RPMI8226 (cell line): ENCODE measurements at regions not wholly inside any gene's neighbourhood (a gene's known extent, or its start where the extent isn't known, plus 50 kb on each side); places are given as distances from the start of the nearest gene placed in this dataset.
A peak's percentile ranks its signal among the peaks of the same experiment; 100 is the strongest.

Experiments used
- DNase-seq: peaks from one replicate; pipeline ENCODE4 v3.0.0-alpha.2; 2015

DNA sequence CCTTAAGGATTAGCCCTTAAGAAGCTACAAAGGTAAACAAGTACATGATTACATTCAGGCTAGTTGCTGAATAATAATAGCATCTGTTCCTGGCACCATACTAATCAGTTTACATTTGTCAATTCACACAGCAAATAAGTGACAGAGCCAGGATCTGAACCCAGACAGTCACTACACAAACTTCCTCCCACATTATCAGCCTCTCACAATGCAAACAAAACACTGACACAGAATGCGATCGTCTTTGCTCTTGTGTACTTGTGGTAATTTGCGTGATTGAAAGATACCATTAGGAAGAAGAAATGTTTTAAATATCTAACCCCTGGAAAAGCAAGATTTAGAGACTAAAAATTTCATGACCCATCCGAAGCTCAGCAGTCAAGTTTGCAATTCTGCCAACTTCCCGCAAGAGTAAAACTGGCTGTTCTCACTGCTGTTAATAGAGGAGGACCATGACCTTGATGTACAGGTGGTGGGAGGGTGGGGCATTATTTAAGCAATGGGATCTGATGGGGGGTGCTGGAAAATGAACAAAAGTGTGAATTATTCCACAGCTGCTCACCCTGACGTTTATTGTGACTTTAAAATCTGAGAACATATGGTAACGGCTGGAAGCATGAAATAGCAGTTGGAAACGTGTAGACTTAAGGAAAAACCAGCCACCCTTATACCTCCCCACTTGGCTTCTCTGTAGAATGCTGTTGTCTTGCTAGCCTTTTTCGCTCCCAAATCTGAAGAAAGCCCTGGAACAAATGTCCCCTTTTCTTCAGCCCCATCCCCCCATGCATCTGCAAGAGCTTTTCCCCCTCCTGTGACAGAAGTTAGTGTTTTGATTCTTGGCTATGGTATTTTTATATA is 95.3 kb upstream of the ARMC2 start:
- no peak for DNase-seq

DNA sequence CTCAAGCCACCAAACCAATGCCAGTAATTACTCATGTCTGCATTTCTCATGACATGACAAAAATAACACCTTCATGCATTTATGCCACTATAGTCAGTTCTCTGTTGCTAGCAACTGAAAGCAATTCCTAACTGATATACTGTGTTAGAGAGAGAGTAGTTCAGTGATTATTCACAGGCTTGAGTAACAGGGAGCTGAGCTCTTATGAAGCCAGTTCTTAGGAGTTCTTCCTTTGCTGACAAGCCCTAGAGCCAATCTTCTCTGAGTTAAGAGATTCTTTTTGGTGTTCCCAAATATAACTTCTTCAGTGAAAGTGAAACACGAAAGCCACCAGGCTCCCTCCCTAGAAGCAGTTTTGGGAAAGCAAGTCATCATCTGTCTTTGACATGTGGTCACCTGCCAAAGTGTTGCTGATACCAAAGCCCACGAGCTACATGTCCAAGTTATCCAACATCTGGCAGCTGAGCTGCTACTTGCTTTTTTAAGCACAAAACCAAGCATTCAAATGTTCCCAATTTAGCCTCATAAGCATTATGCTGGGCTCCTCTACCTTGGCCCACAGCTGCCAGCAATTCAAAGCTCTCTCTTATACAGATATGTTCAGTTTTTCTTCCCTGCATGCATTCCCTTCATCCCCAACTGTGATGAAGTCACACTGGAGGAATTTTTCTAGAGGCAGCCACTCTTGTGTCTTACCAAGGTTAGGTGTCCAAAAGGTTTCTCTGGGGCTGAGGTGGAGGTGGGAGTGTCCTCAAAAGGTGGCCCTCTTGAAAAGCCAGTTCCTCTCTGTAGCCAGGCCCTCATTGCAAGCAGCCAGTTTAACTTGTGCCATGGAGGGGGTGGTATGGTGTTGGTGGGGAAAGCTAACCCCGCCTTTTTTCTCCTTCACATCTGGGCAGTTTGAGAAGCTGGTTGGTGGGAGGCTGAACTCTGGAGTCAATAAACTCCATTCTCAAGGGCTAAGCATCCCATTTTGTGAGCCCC is 92.7 kb upstream of the ARMC2 start:
- peak; percentile 87 for DNase-seq

DNA sequence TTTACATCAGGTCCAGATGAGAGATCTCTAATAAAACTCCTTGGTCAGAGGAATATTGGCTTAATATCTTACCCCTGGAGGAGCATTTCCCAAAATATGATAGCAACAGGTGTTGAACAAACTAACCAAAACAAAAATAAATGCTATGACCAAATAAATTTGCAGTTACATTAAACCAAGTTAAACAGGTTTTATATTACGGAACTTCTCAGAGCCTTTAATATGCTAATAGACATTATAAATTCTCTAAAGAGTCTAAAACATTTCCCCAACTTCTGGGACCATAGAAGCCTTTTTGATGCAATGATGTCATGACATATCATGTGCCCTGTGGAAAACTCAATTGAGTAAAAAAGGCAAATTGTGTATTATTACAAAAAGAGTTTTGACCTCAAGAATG is 90.9 kb upstream of the ARMC2 start:
- no peak for DNase-seq

DNA sequence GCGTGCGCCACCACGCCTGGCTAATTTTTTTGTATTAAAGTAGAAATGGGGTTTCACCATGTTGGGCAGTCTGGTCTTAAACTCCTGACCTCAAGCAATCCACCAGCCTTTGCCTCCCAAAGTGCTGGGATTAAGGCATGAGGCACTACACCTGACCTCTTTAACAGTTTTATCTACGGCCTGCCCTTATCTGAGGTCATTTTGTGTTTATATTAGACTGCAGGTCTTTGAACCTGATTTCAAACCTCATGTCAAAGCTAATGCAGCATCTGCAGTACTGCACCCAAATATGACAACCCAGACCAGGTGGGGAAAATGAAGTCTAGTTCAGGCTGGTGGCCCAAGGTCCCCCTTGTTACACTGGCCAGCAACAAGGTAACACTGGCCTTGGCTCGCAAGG is 89.3 kb upstream of the ARMC2 start:
- DNase-seq: no peak

DNA sequence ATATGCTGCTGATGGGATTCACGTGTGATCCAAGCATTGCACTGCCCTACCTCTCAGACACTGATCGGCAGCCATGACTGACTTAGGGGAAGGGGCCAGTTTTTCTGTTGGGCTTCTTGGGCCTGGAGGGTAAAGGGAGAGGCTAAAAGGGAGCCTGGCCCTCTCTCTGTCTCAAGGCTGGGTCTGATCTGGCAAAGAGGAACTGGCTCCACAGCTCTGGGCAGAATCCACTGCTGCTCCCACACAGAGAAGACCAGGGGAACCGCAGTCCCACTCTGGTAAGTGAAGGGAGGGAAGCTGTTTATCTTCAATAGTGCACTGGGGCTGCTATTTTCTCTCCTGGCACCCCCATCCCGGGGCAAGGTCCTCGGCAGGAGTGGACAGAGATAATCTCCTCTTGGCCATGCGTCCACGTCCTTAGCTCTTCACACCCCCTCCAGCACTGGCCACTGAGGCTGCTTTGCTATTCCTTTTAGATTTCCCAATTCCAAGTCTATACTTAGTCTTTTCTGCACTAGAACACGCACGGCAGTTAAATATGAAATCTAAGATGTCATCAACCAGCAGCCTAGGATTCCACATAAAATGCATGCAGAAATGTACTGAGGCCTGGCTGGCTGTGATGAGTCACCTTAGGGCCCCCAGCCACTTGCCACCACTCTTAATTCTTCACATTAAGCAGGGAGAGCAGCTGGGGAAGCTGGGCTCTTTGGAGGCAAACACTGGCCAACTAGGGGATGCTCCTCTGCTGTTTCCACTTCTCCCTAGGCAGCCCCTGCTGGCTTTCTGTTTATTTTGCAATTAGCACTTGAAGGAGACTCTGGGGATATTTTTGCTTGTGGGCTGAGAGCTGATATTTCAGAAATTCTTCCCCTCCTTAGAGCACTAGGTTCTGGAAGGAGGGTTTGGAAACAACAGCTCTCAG is 87.8 kb upstream of the ARMC2 start:
- DNase-seq: no peak

DNA sequence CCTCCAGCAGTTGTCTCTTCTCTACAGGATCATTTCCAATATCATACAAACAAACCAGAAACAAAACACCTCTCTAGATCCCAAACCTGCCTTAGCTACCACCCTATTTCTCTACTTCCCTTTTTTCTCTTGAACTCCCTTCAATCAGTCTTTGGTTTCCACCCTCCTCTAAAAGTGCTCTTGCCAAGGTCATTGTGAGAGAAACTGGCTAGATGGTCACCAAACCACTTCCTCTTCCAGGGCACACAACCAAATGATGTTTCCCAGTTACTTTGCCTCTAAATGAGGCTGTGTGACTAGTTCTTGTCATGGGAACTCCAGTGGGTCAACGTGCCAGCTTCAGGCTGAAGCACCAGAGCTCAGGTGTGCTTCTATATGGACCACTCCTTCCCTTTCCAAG is 85.8 kb upstream of the ARMC2 start:
- peak; percentile 76 for DNase-seq

DNA sequence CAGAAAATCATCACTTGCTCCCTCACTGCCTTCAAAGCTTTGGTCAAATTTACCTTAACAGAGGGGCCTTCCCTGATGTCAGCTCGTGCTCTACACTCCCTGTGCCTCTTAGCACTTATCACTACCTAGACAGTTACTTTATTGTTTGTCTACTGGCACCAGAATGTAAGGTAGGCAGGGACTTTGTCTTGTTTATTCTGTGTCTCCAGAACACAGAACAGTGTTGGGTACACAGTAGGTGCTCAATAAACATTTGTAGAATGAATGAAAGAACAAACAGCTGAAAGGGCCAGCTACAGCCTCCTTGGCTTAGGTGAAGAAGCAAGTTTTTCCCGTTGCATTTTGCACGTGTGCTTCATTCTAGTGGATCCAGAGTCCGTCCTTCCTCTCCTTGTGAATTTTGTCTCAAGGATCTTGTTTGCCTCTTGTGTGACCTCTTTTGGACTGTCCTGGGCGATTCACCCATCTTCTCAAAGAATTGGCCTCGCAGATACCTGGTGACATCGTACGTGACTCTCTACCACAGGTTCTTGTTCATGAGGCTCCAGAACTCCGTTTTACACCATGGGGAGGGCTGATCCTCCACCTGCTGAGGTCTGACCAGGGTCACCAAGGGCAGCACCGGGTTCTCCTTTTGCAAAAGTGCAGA is 84.2 kb upstream of the ARMC2 start:
- no peak for DNase-seq

DNA sequence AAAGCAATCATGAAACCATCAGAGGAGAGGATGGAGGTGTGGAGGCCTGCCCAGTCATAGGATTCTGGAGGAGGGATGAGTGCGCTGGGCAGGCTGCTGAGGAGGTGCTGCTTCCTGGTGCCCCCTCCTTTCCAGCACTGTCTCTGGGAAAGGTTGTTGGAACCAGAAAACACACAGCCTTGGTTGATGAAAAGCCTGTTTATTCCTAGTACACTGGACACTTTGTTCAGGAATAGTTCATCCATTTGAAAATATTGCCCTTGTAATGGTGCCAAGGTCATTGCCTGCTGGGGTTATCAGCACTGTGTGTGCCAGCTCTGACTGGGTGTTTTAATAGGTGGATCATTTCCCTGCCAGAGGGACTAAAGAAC is 83.7 kb upstream of the ARMC2 start:
- DNase-seq: no peak

DNA sequence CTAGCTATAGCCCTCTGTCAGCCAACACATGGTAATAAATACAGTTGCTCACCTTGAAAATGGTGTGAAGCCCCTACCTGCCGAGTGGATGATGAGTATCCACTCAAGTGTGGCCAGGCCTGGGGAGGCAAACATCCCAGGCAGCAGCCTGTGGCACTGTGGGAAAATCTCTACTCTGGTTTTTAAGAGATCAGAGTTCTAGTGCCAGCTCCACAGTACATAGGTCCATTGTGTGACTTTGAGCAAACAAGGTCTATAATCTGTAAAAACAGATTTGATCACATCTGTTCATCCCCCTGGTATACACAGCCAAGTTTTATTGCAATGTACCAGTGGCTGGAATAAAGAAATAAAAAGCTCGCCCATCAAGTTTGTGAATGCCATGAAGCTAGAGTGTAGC is 82.7 kb upstream of the ARMC2 start:
- no peak for DNase-seq

DNA sequence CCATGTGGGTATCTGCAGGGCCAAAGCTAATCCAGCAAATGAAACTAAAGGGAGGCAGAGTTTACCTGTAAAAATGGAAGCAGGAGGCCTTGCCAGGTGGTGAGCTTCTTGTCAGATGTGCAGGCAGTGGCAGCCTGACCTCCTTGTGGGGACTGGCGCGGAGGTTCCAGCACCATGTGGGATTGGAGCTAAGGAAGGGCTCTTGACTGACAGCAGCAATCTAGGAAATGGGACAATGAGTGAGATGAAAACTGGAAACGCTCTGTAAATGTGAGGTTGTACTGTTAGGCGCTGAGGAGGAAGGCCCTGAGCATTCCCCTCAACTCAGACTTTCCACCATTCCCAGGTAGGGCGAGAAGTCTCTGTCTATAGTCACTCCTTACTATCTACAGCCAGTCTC is 81.8 kb upstream of the ARMC2 start:
- DNase-seq: no peak

DNA sequence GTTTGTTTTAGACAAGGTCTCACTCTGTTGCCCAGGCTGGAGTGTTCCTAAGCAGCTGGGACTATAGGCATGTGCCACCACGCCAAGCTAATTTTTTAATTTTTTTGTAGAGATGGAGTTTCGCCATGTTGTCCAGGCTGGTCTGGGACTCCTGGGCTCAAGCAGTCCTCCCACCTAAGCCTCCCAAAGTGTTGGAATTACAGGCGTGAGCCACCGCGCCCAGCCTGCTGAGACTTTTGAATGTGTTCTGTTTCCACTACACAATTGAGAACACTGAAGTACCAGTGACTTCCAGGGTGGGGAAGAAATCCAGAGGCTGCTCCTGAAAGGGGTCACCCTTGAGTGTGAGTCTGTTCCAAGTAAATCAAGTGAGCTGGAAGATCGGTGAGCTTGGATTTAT is 81.3 kb upstream of the ARMC2 start:
- no peak for DNase-seq

DNA sequence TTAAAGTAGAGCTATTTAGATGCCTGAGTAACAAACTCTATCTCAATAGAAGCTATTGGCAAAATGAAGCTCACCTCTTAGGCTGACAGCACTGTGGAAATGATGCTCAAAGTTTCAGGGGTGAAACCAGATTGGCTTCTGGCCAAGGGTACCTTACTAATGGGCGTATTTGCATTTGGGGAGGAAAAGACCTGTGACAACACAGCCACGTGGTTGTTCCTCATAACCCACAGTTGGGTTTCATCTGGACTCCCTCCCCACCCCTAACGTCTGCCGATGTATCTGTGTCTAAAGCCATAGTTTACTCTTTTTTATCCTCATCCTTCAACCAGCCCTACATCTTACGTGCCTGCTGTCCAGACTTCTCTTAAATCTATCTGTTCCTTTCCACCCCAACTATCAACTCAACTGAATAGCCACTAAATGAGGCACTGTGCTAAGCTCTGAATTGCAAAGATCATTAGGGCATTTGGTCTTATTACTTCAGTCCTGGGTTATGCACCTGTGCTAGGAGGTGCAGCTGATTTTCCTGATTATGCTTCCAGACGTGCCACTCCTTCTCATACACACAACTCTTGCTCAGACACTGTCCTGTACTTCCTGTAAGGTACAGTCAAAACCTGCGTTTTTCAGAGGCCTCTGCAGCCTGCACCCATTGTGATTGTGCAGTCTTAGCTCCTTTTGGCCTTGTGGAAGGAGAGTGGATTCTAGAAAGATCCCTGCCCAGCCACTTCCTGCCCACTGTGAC is 80.6 kb upstream of the ARMC2 start:
- DNase-seq: peak; percentile 81

DNA sequence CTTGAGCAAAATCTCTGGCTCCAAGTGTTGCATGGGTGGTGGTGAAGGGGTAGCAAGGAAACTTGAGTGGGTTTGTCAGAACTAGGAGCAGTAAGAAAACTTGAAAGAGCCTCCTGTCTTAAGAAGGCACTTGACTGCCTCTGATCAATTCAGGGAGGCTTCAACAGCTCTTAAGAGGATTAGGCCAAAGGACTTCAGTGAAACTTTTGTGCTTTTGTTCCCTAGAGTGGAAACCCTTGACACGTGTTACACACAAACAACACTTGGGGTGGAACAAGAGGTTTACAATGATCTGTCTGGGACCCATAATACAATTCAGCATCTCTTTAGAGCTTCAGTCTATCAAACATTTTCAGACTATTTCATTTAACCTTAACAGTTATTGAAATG is 80.1 kb upstream of the ARMC2 start:
- DNase-seq: no peak

DNA sequence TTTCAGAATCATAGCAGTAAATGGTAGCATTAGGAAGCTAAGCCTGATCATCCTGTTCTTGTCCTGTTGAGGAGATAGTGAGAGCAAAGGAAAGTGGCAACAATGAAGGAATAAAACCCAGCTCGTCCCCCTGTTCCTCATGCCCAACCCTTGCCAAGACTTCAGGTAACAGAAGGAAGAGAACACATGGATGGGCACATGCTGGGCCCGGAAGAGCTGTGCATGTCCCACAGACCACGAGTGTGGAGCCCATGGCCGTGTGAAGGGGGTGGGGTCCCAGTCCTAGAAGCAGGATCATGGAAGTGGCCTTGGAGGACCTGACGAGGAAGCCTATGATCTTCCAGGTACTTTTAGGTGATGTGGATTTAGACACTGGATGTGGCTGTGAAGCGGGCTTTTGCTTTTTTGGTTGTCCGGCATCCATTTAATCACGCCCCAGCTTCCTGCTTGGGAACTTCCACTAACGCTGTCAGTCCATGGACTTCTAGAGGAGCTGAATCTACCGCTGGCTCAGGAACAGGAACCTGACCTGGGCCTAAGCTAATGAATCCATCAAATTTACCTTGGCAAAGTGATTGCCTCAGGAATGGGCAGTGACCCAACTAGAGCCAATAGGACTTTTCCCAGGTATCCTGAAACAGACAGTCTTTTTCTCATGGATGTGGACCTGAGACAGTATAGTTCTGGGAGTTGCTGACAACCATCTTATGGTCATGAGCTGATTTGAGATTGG is 79.3 kb upstream of the ARMC2 start:
- DNase-seq: no peak

DNA sequence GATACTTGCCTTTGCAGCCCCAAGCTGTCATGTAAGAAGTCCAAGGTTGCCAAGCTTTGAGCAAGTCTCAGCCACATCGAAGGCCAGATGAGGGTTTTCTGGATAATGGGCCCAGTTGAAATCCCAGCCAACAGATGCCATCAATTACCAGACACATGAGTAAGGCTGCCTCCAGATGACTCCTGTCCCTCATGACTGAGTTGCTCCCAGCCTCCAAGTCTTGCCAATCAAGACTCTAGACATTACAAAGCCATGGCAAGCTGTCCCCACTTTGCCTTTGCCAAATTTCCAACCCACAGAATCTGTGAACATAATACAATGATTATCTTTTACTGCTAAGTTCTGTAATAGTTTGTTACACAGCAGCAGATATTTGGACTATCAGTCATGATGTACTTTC is 76.8 kb upstream of the ARMC2 start:
- DNase-seq: no peak

DNA sequence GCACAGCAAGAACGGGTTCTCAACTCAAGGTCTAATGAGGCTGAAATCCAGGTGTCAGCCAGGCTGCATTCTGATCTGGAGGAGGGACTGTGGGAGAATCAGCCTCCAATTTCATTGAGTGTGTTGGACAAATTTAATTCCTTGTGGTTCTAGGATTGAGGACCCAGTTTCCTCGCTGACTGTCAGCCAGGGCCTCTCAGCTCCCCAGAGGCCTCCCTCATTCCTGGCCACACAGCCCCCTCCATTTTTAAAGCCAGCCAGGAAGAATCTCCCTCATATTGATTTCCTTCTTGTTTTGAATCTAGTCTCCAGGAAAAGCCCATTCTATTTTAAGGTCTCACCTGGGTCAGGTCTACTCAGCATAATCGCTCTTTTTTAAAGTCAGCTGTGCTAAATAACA is 73.7 kb upstream of the ARMC2 start:
- no peak for DNase-seq

DNA sequence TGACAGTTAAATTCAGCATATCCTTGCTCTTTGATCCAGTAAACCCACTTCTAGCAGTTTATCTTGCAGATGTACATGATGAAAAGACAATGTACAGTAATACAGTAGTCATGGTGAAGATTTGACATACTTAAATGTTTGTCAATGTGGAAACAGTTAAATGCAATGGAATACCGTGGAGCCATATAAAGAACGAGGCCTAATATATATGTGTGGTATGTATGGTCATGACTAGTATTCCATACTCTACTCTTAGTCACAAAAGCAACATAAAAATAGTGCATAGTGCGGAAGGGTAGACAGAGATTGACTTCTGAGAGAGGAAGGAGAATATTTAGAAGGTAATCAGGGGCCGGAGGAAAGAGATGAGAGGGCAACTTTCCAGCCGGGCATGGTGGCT is 70.7 kb upstream of the ARMC2 start:
- no peak for DNase-seq

DNA sequence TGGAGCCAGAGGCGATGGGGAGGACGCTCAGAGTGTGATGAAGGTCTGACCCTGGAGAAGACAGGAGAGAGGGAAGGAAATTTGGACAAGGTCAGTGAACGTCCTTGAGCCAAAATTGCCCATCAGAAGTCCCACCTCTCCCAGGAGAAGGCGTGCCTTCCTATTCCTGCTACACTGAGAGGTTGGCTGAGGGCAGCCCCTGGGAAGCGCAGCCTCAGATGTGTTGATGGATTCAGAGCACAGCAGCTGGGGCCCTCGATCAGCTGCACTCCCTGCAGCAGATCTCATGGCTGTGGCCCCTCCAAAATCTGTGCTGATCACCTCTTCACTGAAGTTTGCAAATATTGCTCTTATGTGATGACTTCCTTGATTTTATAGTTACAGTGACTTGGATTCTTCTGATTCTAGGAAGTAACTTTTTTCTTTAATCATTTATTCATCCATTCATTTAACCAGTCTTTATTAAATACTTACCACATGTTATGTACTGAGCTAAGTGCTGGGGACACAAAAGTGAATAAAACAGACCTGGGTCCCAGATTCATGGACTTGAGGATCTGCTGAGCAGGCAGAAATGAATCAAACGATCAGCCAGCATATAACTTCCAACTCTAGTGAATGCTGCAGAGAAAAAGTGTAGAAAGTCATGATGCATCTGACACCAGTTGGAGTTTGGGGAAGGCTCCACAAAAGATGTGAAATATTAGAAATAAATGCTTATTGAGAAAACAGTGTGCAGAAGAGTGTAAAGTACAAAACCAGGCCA is 69.6 kb upstream of the ARMC2 start:
- DNase-seq: no peak

DNA sequence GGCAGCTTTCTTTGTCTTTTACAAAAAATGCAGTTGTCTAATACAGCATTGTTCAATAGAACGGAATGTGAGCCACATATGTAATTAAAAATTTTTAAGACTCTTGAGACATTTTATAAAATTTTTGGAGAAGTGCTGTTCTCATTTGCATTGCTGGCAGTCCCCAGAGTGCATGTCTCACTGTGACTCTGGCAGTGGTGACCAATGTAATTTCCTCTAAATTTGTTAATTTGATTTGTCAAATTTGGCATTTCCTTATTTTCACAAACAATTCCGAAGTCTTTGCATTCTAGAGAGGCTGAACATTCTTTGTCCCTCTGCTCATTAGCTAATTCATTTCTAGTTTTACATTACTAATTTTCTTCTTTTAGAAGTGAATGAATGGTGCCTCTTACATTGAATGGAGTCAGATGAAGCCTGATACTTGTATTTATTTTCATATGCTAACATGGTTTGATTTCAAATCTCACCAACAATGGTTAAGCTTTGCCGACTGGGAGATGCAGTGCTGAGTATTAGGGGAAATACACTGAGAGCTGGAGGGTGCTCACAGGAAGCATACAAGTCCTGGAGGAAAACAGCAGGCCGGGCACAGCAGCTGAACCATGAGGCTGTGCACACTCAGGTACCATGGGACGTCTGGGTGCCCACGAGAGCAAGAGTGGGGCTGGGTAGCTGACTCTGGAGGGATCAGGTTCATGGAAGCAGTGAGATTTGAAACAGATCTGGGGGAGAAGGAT is 68.5 kb upstream of the ARMC2 start:
- no peak for DNase-seq
